Retinal pigment epithelial cell (primary cell): ENCODE measurements at regions not wholly inside any gene's neighbourhood (a gene's known extent, or its start where the extent isn't known, plus 50 kb on each side); places are given as distances from the start of the nearest gene placed in this dataset.
"Not testable (repeated sequence)": the region's sequence is repeated elsewhere in the genome, so short reads cannot be mapped to it uniquely, and the experiment has no call there.

ENCODE experiments used
- DNase-seq: peaks from one replicate; pipeline ENCODE4 v3.0.0-alpha.2; 2010; ENCODE audit warnings: low read depth
- H3K4me3 ChIP-seq: 2 replicates; pipeline ENCODE4 v1.5.1; 2011; ENCODE audit warnings: mild to moderate bottlenecking, low read length, control low read depth, moderate library complexity
- TF ChIP-seq, protein P1 (sequence below): conservative IDR thresholded peaks from 2 replicates; pipeline ENCODE4 v1.5.1; 2011; ENCODE audit warnings: low read depth, low read length, control low read depth, inconsistent platforms

DNA sequence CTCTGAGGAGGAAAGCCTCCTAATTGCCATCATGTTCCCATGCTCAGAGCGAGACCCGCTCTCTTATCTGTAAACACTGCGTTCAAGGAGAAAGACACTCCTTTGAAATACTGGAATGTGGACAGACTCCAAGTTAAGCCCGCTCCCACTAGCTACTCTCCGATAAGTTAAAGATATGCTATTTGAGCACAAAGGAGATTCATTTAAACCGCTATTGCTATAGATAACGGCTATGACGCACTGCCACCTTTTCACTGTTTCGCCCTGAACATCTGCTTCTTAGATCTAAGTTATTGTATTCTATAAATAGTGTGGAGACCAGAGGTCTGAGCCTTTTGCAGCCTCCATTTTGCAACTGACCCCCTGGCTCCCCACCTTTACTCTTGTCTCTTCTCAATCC is 82.3 kb downstream of the GPX5 start:
- H3K4me3 ChIP-seq: no peak overlapping the region
- no peak for DNase-seq
- TF ChIP-seq, protein P1, sequence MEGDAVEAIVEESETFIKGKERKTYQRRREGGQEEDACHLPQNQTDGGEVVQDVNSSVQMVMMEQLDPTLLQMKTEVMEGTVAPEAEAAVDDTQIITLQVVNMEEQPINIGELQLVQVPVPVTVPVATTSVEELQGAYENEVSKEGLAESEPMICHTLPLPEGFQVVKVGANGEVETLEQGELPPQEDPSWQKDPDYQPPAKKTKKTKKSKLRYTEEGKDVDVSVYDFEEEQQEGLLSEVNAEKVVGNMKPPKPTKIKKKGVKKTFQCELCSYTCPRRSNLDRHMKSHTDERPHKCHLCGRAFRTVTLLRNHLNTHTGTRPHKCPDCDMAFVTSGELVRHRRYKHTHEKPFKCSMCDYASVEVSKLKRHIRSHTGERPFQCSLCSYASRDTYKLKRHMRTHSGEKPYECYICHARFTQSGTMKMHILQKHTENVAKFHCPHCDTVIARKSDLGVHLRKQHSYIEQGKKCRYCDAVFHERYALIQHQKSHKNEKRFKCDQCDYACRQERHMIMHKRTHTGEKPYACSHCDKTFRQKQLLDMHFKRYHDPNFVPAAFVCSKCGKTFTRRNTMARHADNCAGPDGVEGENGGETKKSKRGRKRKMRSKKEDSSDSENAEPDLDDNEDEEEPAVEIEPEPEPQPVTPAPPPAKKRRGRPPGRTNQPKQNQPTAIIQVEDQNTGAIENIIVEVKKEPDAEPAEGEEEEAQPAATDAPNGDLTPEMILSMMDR: no peak

DNA sequence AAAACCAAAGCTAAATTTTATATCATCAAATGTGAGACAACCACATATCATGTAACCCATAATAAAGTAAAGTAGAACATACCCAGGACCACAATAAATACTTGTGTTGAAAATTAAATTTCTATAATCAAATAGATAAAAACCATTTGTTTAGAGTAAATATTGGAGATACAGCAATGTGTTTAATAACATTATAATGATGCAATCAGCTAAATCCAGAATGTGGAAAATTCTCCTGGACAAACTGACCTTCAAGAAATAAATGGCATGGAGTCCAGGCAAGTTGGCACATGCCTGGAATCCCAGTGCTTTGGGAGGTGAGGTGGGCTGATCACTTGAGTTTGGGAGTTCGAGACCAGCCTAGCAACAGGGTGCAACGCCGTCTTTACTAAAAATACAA is 84.0 kb downstream of the GPX5 start:
- TF ChIP-seq, protein P1: no peak
- no peak for DNase-seq
- H3K4me3 ChIP-seq: no peak overlapping the region

DNA sequence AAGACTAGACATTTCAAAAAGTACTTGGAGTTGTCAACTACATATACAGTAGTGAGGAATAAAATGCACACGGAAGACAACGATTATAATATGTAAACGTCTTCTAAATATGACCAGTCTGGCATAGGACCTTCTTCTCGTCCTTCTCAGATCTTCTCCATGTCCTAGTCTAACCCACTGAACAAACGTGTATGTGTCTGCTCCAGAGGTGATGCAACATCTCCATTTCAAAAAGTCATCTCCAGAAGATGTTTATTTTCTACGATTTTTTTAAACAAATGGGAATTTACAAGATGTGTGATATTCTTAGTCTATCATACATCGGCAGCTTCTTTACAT is 89.9 kb downstream of the GPX5 start:
- no peak overlapping the region for H3K4me3 ChIP-seq
- no peak for DNase-seq
- TF ChIP-seq, protein P1: no peak

DNA sequence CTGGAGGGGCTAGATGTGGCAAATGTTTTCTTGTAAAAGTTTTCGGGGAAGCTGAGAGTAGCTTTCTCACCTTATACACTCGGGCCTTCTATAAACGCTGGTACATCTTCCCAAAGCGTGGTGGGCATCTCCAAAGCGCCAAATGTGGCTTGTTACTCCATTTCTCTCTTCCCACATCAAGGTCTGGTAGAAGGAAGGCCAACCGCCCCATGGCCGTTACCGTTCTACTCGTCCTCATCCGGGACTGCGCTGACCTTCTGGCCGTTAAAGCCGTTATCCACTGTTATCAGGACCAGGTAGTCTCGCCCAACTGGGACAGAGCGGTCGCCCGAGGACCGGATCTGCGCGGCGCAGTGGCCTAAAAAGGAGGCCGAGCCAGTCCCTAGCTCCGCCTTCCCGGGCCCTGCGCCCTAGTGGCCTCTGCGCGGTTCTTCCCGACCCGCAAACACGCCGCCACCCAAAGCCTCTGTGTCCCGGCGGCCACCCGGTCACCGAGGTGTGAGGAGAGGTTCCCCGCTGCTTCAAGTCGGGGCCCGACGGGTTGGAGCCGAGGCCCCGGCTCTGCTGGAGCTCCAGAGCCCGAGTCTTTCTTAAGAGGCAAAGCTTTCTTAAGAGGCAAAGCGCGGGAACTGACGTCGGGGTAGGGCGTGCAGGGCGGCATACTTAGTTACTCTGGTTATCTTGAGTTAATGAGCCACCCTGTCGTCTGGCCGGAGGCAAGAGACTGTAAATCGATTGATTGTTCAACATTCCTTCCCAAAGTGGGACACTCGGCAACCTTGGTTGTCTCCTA is 90.5 kb downstream of the GPX5 start:
- TF ChIP-seq, protein P1: no peak
- no peak overlapping the region for H3K4me3 ChIP-seq
- DNase-seq: no peak

DNA sequence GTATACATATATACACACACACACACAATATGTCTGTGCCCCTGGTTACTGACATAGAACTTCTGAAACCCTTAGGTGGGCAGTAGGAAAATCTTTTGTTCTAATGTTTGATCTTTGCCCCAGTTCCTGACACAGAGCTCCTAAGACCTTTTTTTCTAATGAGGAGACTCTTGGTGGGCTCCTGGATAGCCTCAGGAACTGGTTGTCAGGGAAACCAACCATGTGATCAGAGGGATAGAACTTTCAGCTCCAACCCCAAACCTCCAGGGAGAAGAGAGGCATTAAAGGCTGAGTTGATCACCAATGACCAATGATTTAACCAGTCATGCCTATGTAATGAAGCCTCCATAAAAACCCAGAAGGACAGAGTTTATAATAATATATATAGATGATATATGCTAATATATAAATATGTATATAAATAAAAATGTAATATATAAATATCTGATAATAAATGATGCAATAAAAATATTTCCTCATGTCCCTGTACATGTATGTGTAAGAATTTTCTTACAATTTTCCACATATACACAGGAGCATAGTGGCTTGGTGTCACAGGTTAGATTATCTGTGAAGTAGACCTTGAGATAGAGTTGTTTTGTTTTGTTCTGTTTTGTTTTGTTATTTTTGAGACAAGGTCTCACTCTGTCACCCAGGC is 93.3 kb downstream of the GPX5 start:
- H3K4me3 ChIP-seq: no peak overlapping the region
- no peak for DNase-seq
- TF ChIP-seq, protein P1: no peak

DNA sequence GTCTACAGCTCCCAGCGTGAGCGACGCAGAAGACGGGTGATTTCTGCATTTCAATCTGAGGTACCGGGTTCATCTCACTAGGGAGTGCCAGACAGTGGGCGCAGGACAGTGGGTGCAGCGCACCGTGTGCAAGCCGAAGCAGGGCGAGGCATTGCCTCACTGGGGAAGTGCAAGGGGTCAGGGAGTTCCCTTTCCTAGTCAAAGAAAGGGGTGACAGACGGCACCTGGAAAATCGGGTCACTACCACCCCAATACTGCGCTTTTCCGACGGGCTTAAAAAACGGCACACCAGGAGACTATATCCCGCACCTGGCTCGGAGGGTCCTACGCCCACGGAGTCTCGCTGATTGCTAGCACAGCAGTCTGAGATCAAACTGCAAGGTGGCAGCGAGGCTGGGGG is 95.6 kb downstream of the GPX5 start:
- DNase-seq: not testable (repeated sequence)
- H3K4me3 ChIP-seq: peak overlapping the region; percentile 20

DNA sequence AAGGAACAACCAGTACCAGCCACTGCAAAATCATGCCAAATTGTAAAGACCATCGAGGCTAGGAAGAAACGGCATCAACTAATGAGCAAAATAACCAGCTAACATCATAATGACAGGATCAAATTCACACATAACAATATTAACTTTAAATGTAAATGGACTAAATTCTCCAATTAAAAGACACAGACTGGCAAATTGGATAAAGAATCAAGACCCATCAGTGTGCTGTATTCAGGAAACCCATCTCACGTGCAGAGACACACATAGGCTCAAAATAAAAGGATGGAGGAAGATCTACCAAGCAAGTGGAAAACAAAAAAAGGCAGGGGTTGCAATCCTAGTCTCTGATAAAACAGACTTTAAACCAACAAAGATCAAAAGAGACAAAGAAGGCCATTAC is 97.6 kb downstream of the GPX5 start:
- not testable (repeated sequence) for H3K4me3 ChIP-seq, DNase-seq

DNA sequence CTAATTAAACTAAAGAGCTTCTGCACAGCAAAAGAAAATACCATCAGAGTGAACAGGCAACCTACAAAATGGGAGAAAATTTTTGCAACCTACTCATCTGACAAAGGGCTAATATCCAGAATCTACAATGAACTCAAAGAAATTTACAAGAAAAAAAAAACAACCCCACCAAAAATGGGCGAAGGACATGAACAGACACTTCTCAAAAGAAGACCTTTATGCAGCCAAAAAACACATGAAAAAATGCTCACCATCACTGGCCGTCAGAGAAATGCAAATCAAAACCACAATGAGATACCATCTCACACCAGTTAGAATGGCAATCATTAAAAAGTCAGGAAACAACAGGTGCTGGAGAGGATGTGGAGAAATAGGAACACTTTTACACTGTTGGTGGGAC is 100.7 kb downstream of the GPX5 start:
- not testable (repeated sequence) for DNase-seq, H3K4me3 ChIP-seq
